GM10266 (cell line): ENCODE measurements at regions not wholly inside any gene's neighbourhood (a gene's known extent, or its start where the extent isn't known, plus 50 kb on each side); places are given as distances from the start of the nearest gene placed in this dataset.

Source experiments
- DNase-seq: peaks from one replicate; pipeline ENCODE4 v3.0.0; 2012; ENCODE audit errors: extremely low spot score
- TF ChIP-seq, protein P1 (sequence below): IDR thresholded peaks from 2 replicates; pipeline ENCODE4 v1.5.1; 2012; ENCODE audit warnings: mild to moderate bottlenecking, low read depth; ENCODE audit not compliant: control insufficient read depth, insufficient read depth; ENCODE audit errors: missing control alignments

DNA sequence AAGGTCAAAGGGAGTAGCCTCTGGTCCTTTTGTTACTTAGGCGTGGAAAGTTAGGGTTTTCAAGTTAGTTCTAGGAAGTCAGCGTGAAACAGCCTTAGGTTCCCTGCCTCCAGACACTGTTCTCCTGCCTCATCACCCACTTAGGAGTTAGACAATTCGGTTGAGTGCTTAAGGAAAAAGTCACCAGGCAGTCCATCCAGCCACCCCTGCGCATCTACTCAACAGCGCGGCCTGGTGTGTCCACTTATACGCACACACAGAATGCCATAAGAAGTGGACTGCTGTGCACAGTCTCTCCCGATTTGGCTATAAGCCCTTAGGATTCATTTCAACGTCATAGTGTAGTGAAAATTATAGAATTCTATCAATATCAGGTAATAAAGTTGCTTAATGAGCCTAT is 470.8 kb upstream of the TNP1 start:
- TF ChIP-seq, protein P1, sequence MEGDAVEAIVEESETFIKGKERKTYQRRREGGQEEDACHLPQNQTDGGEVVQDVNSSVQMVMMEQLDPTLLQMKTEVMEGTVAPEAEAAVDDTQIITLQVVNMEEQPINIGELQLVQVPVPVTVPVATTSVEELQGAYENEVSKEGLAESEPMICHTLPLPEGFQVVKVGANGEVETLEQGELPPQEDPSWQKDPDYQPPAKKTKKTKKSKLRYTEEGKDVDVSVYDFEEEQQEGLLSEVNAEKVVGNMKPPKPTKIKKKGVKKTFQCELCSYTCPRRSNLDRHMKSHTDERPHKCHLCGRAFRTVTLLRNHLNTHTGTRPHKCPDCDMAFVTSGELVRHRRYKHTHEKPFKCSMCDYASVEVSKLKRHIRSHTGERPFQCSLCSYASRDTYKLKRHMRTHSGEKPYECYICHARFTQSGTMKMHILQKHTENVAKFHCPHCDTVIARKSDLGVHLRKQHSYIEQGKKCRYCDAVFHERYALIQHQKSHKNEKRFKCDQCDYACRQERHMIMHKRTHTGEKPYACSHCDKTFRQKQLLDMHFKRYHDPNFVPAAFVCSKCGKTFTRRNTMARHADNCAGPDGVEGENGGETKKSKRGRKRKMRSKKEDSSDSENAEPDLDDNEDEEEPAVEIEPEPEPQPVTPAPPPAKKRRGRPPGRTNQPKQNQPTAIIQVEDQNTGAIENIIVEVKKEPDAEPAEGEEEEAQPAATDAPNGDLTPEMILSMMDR, result no peak
- no peak for DNase-seq

DNA sequence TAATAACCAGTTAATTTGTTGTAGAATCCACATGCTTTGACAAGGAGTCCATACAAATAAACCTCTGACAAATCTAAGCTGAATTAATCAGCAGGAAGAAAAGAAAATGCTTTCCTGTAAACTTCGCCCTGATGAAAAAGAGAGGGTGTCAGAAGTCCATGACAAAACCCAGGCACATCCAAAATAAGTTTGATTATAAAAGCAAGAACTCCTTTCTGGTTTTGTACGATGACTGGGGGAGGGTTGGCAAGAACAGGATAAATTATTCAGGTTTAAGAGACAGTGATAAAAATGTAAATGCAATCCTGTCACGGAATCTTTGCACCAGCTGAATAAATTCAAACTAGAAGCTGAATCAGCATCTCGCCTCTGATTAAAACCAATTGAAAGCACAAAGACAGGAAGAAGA is 469.2 kb upstream of the TNP1 start:
- DNase-seq, result no peak
- TF ChIP-seq, protein P1, result no peak

DNA sequence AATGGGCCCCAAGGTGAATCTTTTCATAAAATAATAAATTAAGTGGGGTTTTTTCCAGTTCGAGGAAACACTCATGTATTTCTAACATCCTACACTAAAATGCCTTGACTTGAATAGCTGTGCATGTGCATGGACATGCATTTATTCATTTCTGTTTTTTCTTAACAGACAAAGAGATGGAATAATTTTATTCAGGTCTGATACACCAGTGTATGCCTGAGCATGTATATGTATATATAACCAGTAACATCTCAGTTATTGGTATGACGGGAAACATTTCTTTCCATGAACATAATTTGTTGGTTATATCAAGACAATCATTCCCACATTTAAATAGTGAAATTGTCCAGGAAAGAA is 468.7 kb upstream of the TNP1 start:
- DNase-seq, result no peak
- TF ChIP-seq, protein P1, result no peak

DNA sequence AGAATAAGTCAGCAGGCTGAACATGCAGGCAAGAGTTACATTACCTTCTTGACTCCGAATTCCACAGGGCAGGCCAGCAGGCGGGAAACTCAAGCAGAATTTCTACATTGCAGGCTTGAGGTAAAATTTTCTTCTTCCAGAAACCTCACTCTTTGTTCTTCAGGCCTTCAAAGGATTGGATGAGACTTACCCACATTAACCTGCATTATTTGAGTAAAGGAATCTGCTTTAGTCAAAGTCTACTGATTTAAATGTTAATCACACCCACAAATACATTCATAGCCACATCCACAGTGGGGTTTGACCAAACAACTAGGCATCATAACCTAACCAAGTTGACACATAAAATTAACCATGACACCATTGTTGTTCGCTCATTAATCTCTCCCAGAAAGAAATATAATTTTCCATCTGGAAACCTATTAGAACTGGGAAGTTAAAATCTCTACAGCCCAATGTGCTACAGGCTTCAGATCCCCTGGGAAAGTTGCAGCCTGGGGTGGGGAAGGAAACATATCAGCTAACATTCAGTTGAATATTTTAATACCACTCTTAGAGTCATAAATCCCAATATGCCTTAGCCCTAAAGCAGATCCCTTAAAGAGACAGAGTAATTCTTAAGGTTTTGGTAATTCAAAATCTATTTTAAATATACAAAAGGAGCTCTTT is 468.2 kb upstream of the TNP1 start:
- DNase-seq, result no peak
- TF ChIP-seq, protein P1, result no peak

DNA sequence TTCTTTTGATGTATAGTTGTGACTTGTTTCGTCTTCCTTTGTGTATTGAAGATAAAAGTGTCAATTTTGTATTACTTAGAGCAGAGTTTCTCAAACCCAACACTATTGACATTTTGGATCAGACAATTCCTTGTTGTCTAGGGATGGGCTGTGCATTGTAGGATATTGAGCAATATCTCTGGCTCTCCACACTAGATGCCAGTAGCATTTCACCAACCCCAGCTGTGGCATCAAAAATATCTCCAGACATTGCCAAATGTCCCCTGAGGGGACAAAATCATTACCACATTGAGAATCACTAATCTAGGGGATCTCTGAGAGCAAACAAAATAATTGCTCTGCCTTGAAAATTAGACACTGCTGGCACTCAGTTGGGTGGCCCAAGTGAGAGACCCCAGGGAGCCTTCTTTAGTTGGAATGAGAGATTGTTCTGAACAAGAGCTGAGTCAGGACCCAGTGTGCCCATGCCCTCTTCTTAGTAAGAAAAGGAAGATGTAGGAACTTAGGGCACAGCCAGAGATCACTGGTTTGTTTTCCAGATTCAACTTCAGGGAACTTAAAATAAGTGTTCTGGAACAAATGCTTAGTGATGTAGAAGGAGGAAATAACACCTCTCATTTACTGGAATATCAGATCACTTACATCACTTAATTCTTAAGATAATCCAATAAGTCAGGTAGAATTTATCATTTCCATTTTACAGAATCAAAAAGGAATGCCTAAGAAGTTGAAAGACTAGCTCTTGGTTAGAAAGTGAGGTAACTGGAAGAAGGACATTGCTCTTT is 466.6 kb upstream of the TNP1 start:
- DNase-seq, result no peak
- TF ChIP-seq, protein P1, result no peak

DNA sequence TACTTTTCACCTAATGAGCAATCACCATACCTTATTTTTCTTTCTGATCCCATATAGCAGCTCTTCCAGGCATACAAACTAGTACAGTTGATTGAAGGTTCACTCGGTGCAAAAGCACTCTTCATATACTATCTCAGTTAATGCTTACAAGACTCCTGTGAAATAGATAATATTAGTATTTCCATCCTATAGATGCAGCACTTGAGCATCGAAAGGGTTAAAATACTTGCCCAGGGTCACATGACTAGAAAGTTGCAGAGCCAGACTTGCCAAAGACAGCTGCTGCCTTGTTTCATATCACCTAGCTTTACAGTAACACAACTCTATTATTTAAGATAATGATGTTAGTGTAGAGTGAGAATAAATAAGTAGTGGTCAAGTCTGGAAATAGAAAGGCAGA is 466.0 kb upstream of the TNP1 start:
- no peak for DNase-seq
- TF ChIP-seq, protein P1, result no peak

DNA sequence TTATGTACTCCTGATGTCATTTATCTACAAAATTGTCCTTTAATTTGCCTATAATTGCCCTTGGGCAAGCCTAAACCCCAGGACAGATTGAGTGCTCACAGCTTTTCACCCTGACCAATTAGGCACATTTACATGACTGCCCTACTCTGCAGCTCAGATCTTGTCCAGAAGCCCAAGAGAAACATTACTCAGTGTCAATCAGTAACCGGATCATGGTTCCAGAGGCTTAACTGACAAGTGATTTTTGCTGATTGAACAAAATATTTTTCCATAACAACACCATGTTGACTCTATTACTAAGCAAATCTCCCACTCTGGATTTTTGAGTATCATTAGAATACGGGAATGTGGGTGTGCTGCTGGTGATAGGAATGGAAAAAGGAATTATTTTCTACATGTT is 465.4 kb upstream of the TNP1 start:
- TF ChIP-seq, protein P1, result no peak
- DNase-seq, result no peak
